Suppressor macrophage treated with lipopolysaccharide for 1 hour (primary cell): ENCODE measurements at regions not wholly inside any gene's neighbourhood (a gene's known extent, or its start where the extent isn't known, plus 50 kb on each side); places are given as distances from the start of the nearest gene placed in this dataset.
"Not testable (repeated sequence)": the region's sequence is repeated elsewhere in the genome, so short reads cannot be mapped to it uniquely, and the experiment has no call there.

Experiments used
- DNase-seq, 3 donors: peaks; one replicate each; pipeline ENCODE4 v3.0.0-alpha.2; 2020 to 2022

DNA sequence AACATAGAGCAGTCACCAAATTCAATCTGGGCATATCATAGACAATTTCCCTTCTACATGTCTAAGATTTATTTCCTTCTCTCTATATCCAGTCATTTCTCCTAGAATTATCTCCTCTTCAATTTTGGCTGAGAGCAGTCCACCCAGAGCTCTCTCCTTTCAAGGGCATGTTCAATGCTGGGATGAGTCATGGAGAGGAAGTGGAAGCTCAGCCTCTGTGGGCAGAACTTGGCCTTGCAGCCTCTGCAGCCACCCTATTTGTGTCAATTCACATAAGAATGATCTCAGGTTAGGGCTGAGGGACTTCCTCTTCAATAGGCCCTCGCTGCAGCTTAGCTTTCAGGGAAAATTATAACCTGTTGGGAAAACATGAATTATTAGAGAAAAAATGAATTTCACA is 560.8 kb downstream of the POM121L12 start:
- DNase-seq, result peak in 1 of 3 donors; percentile 2

DNA sequence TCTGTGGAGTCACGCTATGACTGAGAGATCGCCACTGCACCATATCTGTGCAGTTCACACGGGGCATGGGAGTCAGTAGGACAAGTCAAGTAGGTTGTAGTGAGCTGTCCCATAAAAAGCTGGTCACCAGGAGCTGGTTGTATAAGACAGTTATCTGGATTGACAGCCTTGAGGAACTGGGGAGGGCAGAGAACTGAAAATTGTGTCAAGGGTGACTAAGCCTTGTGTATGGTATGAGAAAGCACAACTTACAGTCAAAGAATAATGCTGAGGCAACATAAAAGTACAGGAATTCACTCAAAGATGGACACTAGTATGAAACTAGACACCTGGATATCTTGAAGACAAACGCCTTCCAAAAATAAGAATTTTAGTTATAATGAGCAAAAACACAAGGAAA is 564.9 kb downstream of the POM121L12 start:
- no peak for DNase-seq

DNA sequence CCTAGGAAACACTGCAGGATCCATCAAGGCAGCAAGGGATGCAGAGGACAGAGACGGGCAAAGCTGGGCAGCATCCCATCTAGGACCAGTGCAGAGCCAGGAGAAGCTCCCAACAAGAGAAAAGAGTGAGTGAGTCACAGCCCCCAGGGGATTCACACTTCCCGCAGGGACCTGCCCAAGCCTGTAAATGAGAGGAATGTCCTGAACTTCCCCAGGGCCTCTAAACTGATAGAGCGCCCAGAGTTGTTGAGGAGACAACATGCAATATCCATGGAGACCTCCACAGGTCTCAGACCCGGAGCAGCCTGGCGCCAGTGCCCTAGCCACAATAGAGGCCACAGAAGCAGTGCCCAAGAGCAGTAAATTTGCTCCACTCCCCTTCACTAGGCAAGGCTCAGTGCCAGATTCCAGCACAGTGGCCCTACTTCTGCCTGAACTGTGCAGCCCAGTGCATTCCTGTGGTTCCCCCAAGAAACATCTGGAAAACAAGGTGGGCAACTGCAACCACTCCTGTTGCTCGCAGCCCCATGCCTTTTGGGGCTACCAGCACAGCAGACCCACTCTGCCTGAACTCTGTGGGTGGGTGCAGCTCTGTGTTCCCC is 567.5 kb downstream of the POM121L12 start:
- DNase-seq, result no peak

GRCh38 chr7:53603461-53603860 is 568.0 kb downstream of the POM121L12 start:
- DNase-seq, result no peak

GRCh38 chr7:53604201-53604600 is 568.8 kb downstream of the POM121L12 start:
- no peak for DNase-seq

- no peak for DNase-seq
Observed at GRCh38 chr7:53607961-53608360, 572.5 kb downstream of the POM121L12 start.

GRCh38 chr7:53609185-53609584 is 573.8 kb downstream of the POM121L12 start:
- DNase-seq, result no peak

DNA sequence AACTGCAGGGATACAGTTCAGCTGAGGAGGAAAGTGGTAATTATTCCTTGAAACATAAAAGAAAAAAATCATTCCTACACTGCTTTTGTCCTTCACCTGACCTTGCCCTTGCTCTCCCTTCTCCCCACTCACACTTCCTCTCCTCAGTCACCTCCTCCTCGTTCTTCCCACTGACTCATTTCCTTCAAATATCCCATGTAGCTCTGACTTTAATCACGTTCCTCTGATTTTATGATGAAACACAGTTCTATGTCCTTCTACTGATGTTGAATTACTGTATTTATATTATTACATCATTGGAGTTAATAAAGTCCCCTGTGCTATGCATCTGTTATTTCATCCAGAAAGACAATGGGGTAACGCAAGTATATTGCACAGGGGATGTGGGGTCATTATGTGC is 575.6 kb downstream of the POM121L12 start:
- DNase-seq, result no peak

- DNase-seq, result no peak
Observed at GRCh38 chr7:53624356-53624755, 588.9 kb downstream of the POM121L12 start.

- DNase-seq, result no peak
Observed at GRCh38 chr7:53628775-53629174, 593.3 kb downstream of the POM121L12 start.

- DNase-seq, result not testable (repeated sequence)
Observed at GRCh38 chr7:53635251-53635650, 599.8 kb downstream of the POM121L12 start.

- no peak for DNase-seq
Observed at GRCh38 chr7:53638517-53638916, 603.1 kb downstream of the POM121L12 start.

DNA sequence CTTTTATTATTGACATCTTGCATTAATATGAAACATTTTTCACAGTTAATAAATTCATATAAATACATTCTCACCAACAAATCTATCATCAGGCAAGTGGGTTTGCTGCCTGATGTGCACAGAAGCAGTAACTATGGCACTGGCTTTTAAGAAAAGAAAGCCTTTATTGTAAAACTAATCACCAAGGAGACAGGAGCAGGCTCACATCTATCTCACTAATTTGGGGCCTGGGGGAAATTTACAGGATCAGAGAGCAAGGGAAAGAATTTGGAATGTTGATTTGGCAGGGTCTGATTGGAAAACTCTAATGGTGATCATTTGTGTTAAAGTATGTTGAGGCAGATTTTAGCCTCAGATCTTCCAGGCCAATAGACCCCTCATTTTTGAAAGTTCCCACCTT is 605.7 kb downstream of the POM121L12 start:
- DNase-seq, result no peak

DNA sequence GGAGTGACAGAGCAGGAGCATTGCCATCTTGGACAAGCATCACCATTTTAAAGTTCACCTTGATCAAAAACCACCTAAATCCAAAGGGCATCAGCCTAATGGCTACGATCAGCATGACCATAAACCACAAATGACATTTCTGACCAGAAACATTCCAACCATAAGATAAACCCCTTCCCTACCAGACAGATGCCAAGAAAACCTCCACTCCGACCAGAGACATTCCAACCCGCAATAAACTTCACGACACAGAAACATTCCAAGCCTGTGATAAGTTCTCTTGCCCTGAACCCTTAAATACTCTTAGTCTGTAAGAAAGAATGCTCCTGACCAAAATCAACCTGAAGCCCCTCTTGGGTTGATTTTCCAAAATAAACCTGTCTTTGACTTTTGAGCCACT is 606.9 kb downstream of the POM121L12 start:
- no peak for DNase-seq

GRCh38 chr7:53642866-53643265 is 607.4 kb downstream of the POM121L12 start:
- no peak for DNase-seq

DNA sequence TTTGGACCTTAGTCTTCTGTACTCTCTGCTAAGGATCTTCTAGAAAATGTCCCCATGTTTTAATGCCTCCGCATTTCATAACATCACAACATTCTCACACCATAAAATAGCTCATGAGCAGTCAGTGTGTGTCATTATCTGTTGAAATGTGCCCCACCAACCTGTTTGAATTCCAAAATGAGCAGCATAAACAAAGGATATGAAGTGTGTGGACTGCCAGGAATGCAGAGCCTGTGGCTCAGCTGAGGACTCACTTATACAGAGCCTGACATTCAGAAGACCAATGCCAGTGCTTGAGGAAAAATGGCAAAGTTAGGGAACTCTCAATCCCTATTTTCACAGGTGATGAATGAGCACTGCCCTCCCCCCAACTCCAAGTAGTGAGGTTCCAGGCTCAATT is 621.4 kb downstream of the POM121L12 start:
- DNase-seq, result no peak

GRCh38 chr7:53657586-53657985 is 622.2 kb downstream of the POM121L12 start:
- DNase-seq, result no peak

DNA sequence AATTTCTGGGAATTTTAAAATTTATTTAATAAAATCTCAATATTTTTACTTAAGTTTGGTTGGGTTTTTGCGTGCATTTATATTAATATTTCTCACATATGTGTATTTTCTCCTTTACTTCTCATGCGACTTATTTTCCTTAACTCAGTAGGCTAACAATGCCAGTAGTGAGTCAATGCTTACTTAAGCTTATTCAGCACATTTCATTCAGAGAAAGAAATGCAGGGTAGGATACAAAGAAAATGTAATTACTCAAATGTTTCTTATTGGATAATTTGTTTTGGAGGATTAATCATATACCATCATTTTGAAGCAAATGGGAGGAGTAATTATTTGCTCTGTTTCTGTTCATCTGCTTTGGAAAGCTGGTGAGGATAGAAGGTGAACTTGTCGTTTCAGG is 623.5 kb downstream of the POM121L12 start:
- DNase-seq, result no peak

GRCh38 chr7:53661645-53662217 is 626.3 kb downstream of the POM121L12 start:
- no peak for DNase-seq

GRCh38 chr7:53672681-53673080 is 637.2 kb downstream of the POM121L12 start:
- no peak for DNase-seq

- DNase-seq, result no peak
Observed at GRCh38 chr7:53675835-53676234, 640.4 kb downstream of the POM121L12 start.

- DNase-seq, result no peak
Observed at GRCh38 chr7:53684693-53685092, 649.3 kb downstream of the POM121L12 start.

GRCh38 chr7:53690411-53690810 is 655.0 kb downstream of the POM121L12 start:
- DNase-seq, result no peak

- no peak for DNase-seq
Observed at GRCh38 chr7:53697913-53698312, 662.5 kb downstream of the POM121L12 start.

- DNase-seq, result no peak
Observed at GRCh38 chr7:53699215-53699837, 663.9 kb downstream of the POM121L12 start.
